ENCODE measurements at regions not wholly inside any gene's neighbourhood (a gene's known extent, or its start where the extent isn't known, plus 50 kb on each side); places are given as distances from the start of the nearest gene placed in this dataset.

GRCh38 chr5:81878333-81878732 is 93.5 kb upstream of the ATG10 start:
- no peak overlapping the region for H3K27ac ChIP-seq
- ChIA-PET CTCF (no interaction called here), POLR2A (ENCODE audit: low non-redundant PET) (no interaction called here)
- DNase-seq (ENCODE audit: low spot score), result no peak
- no peak for TF ChIP-seq CTCF (conservative IDR thresholded peaks at IDR 0.05; ENCODE audit: low read depth)

GRCh38 chr5:81866994-81867393 is 104.8 kb upstream of the ATG10 start:
- ChIA-PET POLR2A (ENCODE audit: low non-redundant PET) (no interaction called here), CTCF (no interaction called here)
- no peak overlapping the region for H3K27ac ChIP-seq
- TF ChIP-seq CTCF (conservative IDR thresholded peaks at IDR 0.05; ENCODE audit: low read depth), result no peak
- no peak for DNase-seq (ENCODE audit: low spot score)

GRCh38 chr5:81860778-81861177 is 109.9 kb upstream of the SSBP2 start:
- POLR2A ChIA-PET (ENCODE audit: low non-redundant PET), result no interaction called here
- H3K27ac ChIP-seq, result no peak overlapping the region
- TF ChIP-seq CTCF (conservative IDR thresholded peaks at IDR 0.05; ENCODE audit: low read depth), result no peak
- DNase-seq (ENCODE audit: low spot score), result no peak
- CTCF ChIA-PET, result no interaction called here

- TF ChIP-seq CTCF (conservative IDR thresholded peaks at IDR 0.05; ENCODE audit: low read depth), result no peak
- H3K27ac ChIP-seq, result no peak overlapping the region
- POLR2A ChIA-PET (ENCODE audit: low non-redundant PET), result no interaction called here
These were observed 108.7 kb upstream of the SSBP2 start for GRCh38 chr5:81859624-81860023.

GRCh38 chr5:81856948-81857928 is 106.3 kb upstream of the SSBP2 start:
- TF ChIP-seq CTCF (conservative IDR thresholded peaks at IDR 0.05; ENCODE audit: low read depth), result peak; percentile 47; the same call in 1 of the 2 replicates
- peak overlapping the region; percentile 78 for H3K27ac ChIP-seq
- CTCF ChIA-PET, result interaction anchor here (0.6 to 2.0 kb wide), 8 partner anchors 12 to 556 kb away, joined by 3 to 4 read pairs (median 3); partner anchors contain the start of gene SSBP2
- DNase-seq (ENCODE audit: low spot score), result no peak
- POLR2A ChIA-PET (ENCODE audit: low non-redundant PET), result no interaction called here

More at GRCh38 chr5:81859624-81860023, 108.7 kb upstream of the SSBP2 start:
- DNase-seq (ENCODE audit: low spot score), result no peak
- CTCF ChIA-PET, result no interaction called here

- peak; percentile 36 for DNase-seq (ENCODE audit: low spot score)
- POLR2A ChIA-PET (ENCODE audit: low non-redundant PET), result no interaction called here
- no peak overlapping the region for H3K27ac ChIP-seq
- TF ChIP-seq CTCF (conservative IDR thresholded peaks at IDR 0.05; ENCODE audit: low read depth), result no peak
- CTCF ChIA-PET, result interaction anchor here (0.6 to 2.0 kb wide), 4 partner anchors 104 to 452 kb away, joined by 3 to 4 read pairs (median 3); partner anchors contain the start of gene SSBP2
These were observed 104.7 kb upstream of the SSBP2 start for GRCh38 chr5:81855591-81855990.
